ENCODE measurements at regions not wholly inside any gene's neighbourhood (a gene's known extent, or its start where the extent isn't known, plus 50 kb on each side); places are given as distances from the start of the nearest gene placed in this dataset.

DNA sequence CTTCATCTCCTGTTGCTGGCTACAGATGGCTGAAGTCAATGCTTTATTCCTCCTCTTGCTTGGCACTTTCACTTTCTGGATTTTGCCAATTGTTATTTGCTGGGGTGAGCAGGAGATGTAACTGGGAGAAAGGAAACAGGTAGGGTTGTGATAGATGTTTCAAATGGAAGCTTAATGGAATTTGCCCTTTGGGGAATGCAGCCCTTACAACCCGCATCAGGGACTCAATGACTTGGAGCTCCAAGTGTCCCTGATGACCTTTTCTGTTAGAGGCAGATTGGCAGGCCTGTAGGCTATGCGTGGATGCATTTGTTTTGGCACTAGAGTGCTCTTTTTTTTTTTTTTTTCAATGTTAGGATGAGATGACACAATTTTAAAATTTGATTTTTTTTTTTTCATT, 219.9 kb upstream of the GLRA1 start:
- in situ Hi-C loops (cut with MboI) = no loop called here
- POLR2A ChIA-PET = no interaction called here
- Histone ChIP-seq H3K9ac (ENCODE audit: control insufficient read depth, insufficient read depth, low read length) (no peak overlapping the region), H3K4me3 (no peak overlapping the region), H3K27ac (ENCODE audit: control insufficient read depth, insufficient read depth) (no peak overlapping the region), H3K36me3 (ENCODE audit: control insufficient read depth in 2 of 2, insufficient read depth in 2 of 2, low read length in 1 of 2) (no peaks in the 10 kb centered on the region), H3K4me2 (ENCODE audit: control insufficient read depth, insufficient read depth) (no peak overlapping the region), H3K79me2 (ENCODE audit: control insufficient read depth, insufficient read depth, low read length) (no peaks in the 10 kb centered on the region), H3K27me3 (replicated peaks in 1 of 2; ENCODE audit: control insufficient read depth in 2 of 2, insufficient read depth in 2 of 2, low read length in 1 of 2) (no peaks in the 10 kb centered on the region), H3K9me3 (replicated peaks; ENCODE audit: control insufficient read depth, insufficient read depth, low read length) (no peaks in the 10 kb centered on the region), H2AFZ (ENCODE audit: control insufficient read depth, low read depth, low read length) (no peak overlapping the region), H4K20me1 (ENCODE audit: control insufficient read depth, insufficient read depth) (no peaks in the 10 kb centered on the region), H3K4me1 (ENCODE audit: control insufficient read depth, insufficient read depth, low read length) (no peaks in the 10 kb centered on the region)
- TF ChIP-seq SIX5 (IDR thresholded peaks at IDR 0.05; ENCODE audit: low read depth, low read length, severe bottlenecking) (no peak), NR2F1 (conservative IDR thresholded peaks at IDR 0.05) (no peak), STAT3 (IDR thresholded peaks at IDR 0.05; ENCODE audit: low read depth, low read length) (no peak), SREBF2 (IDR thresholded peaks at IDR 0.05; ENCODE audit: low read length) (no peak), KLF5 (IDR thresholded peaks at IDR 0.05; ENCODE audit: partially characterized antibody) (no peak), PAX5 (IDR thresholded peaks at IDR 0.05; ENCODE audit: borderline replicate concordance, low read depth, low read length) (no peak), MTA3 (IDR thresholded peaks at IDR 0.05; ENCODE audit: borderline replicate concordance, low read length) (no peak), NFYA (IDR thresholded peaks at IDR 0.05; ENCODE audit: borderline replicate concordance, low read depth, low read length) (no peak), JUND (IDR thresholded peaks at IDR 0.05; ENCODE audit: low read depth, low read length) (no peak), LARP7 (IDR thresholded peaks at IDR 0.05) (no peak), FOXK2 (IDR thresholded peaks at IDR 0.05) (no peak), JUNB (IDR thresholded peaks at IDR 0.05) (no peak), NR2C1 (IDR thresholded peaks at IDR 0.05) (no peak), PML (IDR thresholded peaks at IDR 0.05; ENCODE audit: low read length) (no peak), WRNIP1 (IDR thresholded peaks at IDR 0.05; ENCODE audit: borderline replicate concordance, low read depth, low read length) (no peak), EED (IDR thresholded peaks at IDR 0.05; ENCODE audit: low read depth) (no peak)
- TF ChIP-seq, protein P1, sequence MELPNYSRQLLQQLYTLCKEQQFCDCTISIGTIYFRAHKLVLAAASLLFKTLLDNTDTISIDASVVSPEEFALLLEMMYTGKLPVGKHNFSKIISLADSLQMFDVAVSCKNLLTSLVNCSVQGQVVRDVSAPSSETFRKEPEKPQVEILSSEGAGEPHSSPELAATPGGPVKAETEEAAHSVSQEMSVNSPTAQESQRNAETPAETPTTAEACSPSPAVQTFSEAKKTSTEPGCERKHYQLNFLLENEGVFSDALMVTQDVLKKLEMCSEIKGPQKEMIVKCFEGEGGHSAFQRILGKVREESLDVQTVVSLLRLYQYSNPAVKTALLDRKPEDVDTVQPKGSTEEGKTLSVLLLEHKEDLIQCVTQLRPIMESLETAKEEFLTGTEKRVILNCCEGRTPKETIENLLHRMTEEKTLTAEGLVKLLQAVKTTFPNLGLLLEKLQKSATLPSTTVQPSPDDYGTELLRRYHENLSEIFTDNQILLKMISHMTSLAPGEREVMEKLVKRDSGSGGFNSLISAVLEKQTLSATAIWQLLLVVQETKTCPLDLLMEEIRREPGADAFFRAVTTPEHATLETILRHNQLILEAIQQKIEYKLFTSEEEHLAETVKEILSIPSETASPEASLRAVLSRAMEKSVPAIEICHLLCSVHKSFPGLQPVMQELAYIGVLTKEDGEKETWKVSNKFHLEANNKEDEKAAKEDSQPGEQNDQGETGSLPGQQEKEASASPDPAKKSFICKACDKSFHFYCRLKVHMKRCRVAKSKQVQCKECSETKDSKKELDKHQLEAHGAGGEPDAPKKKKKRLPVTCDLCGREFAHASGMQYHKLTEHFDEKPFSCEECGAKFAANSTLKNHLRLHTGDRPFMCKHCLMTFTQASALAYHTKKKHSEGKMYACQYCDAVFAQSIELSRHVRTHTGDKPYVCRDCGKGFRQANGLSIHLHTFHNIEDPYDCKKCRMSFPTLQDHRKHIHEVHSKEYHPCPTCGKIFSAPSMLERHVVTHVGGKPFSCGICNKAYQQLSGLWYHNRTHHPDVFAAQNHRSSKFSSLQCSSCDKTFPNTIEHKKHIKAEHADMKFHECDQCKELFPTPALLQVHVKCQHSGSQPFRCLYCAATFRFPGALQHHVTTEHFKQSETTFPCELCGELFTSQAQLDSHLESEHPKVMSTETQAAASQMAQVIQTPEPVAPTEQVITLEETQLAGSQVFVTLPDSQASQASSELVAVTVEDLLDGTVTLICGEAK (IDR thresholded peaks at IDR 0.05; ENCODE audit: borderline replicate concordance) = no peak
- RAD21 ChIA-PET (ENCODE audit: unreplicated experiment) = interaction anchor here (4.2 kb wide), 1 partner anchor 320 kb away, joined by 120 read pairs; no protein-coding TSS in a partner anchor
- SMC1A ChIA-PET (ENCODE audit: uncharacterized antibody, unreplicated experiment) = interaction anchor here (1.2 to 10.5 kb wide), 4 partner anchors 11 to 345 kb away, joined by 3 to 223 read pairs (median 8); no protein-coding TSS in a partner anchor
- no TSS peak for BruUV-seq (replicated peaks)
- no peak for DNase-seq (ENCODE audit: low read depth, low spot score)
- CTCF ChIA-PET = interaction anchor here (0.6 to 10.5 kb wide), 7 partner anchors 18 to 407 kb away, joined by 3 to 338 read pairs (median 4); no protein-coding TSS in a partner anchor
- 47% methylated on average over 2 of the region's 2 CpGs for WGBS (ENCODE audit: insufficient coverage, insufficient replicate concordance, low lambda C conversion rate, missing lambda C conversion rate)
- intact Hi-C loops (cut with micrococcal nuclease; ENCODE audit: unreplicated experiment) = loop anchor here (5.0 to 10.0 kb wide), 2 partner anchors 368 to 490 kb away; no protein-coding TSS in a partner anchor
- no peak for FAIRE-seq
- ATAC-seq = no peak
